ENCODE measurements at regions not wholly inside any gene's neighbourhood (a gene's known extent, or its start where the extent isn't known, plus 50 kb on each side); places are given as distances from the start of the nearest gene placed in this dataset.
"Not testable (repeated sequence)": the region's sequence is repeated elsewhere in the genome, so short reads cannot be mapped to it uniquely, and the experiment has no call there.

DNA sequence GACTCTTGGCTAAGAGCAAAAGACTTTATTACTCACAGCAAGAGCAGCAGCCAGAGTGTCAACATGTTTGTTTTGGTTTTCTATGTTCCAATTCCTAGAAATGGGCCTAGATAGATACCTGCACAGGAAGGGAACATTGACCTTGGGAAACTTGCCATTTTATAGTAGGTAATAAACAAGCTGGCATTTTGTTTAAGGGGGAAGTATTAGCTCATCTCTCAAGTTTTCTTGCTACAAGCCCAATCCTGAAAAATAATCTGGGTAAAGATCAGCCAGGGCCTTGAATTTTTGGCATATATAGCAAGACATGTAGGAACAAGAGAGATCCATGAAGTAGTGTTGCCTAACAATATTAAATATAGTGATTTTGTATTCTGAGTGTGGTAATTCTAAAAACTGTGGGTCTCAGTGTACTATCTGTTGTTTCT is 51.4 kb upstream of the RGL1 start:
- DNase-seq = no peak

DNA sequence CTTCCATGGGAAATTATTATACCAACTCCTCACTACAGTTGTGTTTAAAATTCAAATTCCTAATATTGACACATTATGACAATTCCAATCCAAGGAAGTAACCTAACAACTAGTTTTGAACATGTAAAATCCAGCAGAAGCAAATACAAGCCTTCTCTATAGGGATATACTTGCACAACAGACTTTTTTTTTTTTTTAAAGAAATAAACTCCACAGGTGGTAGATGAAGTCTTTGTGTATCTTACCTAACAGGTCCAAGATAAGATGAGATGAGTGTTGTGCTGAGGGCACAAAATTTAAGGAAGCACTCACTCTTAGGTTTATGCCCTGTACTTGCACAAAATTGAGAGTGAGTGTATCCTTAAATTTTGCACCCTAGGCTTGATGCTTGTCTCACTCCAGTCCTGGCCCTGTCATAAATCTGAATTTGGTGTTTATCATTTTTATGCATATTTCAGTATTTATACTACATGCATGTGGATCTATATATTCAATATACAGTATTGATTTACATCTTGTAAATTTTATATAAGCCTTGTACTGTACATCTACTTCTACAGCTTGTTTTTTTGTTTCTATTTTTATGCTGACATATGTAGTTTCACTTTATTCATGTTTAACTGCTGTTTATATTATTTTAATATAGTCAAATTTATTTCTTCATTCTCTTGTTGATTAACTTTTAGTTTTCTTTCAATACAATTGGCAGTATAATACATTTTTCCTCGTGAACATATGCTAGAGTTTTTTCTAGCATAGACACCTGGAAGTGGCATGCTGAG is 60.6 kb upstream of the RGL1 start:
- no peak for DNase-seq

DNA sequence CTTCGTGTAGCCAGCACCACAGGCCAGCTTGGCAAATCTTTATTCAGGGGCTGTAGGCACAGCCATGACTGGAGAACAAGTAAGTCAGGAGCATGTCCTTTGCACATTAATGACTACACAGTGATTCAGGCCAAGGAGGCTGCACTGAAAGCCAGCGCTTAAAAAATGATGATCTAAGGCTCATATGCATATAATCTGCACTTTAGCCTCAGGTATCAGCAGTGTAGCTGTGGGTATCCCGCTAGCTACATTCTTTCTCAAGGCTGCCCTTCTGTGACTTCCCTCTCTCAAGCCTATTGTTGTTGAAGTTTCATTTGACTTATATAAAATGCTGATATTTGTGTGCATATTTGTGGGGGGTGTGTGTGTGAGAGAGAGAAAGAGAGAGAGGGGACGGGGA is 62.6 kb upstream of the RGL1 start:
- DNase-seq = no peak

DNA sequence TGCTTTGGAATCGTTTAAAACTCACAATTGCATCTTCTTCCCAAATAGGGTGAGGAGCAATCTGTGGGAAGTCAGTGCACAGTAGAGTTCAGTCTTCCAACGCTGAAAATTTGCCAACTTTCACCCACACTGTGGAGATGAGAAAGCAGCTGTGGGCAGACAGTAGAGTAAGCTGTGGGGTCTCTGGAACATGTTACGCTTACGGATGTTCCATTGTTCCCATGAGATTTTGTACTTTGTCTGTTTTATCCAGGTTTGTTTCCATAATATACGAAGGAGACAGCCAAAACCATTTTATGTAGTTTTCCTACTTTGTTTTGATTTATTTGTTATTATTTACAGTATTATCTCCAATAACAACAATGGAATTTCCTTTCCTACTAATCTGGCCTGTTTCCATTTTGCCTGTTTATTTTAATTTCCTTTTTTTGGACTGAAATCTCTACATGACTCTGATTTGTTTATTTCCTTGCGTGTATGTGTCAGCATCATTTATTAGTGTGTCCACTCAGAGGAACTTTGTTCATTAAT is 65.1 kb upstream of the RGL1 start:
- DNase-seq = no peak

DNA sequence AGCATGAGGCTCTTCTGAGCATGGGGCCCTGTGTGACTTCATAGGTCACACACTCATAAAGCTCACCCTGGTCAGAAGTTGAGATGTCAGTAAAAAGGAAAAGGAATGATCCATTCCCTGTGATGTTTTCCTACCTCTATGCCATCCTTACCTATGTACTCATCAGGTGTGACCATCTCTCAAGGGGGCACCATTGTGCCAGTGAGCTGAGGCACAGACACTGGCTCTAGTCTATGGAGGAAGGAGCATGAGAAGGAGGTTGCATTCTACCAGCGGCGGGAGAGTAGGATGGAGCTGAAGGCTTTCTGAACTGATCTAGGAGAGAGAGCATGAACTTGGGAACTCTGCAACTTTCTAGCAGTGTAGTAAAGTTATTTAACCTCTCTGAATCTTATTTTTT is 65.8 kb upstream of the RGL1 start:
- DNase-seq = no peak

DNA sequence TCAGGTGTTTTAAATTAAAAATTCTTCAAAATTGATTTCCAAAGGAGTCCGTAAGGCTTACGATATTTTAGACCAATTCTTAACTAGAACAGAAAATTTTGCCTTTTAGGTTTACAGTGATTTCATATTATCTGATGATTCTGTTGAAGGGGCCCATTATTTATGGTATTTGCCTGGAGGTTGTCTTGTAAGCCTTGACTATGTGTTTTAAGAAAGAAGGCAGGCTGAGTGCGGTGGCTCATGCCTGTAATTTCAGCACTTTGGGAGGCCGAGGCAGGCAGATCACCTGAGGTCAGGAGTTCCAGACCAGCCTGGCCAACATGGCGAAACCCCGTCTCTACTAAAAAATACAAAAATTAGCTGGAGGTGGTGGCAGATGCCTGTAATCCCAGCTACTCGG is 67.0 kb upstream of the RGL1 start:
- DNase-seq = not testable (repeated sequence)

DNA sequence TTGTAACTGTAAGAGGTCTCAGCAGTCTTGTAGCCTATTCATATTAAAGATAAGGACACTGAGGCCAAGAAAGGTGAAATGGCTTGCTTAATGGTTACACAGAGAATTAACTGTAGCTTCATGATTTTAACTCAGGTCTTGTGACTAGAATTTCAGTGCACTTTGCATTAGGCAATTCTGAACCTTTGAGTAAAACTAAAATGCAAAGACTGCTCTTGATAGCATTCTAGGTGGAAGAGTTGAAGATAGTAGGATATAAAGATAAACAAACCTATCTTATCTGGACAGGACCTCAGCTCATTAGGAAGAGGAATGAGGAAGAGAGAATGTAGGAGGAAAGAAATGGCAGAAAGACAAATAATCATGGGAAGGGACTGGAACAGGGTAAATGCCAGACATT is 68.6 kb upstream of the RGL1 start:
- no peak for DNase-seq

DNA sequence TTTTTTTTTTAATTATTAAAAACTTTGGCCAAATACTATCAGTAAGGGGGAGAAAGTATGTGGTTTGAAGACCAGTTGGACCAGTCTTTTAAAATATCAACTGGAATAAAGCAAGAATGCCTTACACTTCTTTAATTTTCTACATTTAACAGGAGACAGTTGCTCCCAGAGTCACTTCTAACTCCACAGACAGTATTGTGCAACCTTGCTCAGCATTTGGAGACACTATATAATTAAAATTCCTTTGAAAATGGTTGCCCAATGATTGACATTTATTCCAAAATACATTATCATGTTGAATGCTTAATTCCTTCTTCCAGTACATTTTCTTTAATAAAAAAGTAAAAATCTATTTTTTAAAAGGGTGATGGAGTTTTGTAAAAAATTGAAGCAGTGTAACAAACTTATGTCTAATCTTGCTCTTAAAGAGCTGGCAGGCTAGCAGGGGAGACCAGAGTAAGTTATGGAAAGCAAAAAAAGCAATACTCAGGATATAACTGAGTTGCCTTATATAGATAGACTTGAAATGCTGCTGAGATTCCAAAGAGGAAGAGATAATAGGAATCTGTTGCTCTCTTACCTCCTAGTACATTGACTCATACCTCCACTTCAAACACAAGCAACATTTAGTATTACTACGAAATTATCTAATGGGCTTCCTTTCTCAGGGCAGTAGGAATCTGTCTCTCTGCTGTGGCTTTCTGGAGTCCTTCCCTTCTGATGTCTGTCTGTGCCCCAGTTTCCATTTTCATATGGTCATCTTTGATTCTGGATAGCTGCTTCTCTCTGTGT is 69.7 kb upstream of the RGL1 start:
- no peak for DNase-seq

DNA sequence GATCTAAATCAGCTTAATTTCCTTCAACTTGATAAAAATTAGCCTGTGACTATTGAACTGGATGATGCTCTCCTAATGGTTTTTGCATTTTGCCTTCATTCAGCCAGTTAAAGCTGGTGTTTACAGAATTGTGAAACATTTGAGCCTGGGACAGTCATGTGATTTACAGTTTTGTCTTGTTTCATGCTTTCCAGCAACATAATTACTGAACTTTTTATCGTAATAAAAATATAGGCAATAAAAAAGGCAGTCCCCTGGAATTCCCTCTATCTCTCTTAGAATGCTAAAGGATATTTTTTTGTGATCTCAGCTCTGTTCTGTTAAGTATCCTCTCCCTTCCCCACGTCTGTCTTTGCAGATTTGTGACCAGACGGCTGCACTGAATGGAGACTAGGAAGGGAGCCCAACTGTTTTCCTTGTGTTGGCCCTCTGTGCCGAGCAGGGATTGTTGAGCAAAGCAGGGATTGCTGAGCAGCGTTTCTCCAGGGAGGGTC is 70.3 kb upstream of the RGL1 start:
- DNase-seq = peak; percentile 9 to 85

DNA sequence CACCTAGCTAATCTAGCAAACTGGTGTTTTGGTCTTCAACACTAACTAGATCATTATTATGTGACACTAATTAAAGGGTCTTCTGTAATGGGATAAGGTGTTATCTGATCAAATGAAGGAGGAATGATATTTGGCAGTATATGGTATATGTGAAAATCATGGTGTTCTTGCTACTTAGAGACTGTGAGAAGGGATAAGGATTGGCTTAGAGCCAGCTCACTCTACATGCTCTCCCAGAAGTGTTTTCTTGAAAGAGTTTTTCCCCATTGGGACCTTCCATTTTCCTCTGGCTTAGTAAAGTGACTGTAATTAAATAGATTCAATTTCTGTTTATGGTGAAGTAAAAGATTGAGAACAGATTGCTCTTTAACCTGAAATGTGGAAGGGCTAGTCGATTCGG is 71.2 kb upstream of the RGL1 start:
- no peak for DNase-seq

DNA sequence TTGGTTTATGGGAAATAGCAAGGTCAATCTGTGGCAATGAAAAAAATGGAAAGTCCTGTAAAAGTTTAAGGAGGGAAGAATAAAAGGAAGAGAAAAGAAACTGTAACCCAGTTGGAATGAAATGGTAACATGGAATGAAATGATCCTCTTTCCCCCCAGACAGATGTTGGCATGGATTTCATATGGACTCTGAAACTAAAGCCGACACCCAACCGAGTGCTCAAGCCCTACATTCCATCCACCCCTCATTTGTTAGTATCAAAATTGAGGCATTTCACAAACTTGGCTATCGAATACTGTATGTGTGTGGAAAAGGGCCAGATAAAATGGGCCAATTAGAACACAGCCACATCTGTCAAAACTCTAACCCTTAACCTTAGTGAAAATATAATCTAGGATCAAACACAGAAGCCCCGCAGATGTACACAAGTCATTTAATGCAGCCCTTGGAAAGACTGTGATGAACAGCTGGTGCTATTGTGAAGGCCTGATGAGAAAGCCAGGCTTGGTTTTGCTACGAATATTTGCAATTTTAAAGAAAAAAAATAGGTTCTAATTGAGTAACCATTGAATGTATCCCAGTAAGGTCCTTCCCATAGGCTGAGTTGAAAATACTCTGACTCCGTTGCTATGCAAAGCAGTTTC is 72.6 kb upstream of the RGL1 start:
- DNase-seq = no peak

DNA sequence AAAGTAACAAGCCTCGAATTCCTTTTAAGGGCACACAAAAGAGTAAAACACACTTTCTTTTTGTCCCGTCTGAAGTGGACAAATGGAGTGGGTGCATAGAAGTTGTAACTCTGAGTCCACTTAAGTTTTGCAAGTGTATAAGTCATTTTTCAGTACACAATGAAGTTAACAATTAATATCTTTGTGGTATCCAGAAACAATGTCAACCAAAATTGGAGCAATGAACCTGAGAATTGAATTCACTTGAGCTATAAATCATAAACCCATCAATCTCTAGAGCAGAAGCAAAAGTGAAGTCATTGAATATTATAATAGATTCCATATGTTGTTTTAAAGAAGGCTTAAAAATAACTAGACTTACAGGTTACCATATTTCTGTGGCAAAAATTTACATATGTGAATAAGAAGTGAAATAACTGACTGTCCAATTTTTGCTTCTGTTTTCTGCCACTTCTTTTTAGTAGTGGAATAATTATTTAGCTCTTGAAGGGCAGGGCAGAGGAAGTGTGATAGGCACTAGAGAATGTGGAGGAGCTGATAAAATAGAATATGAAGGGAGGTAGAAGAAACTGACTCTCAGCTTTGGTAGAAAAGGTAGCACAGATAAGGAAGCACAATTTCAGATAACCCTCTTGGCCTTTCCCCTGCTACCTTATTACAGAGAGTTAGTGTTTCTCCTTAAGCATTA is 73.9 kb upstream of the RGL1 start:
- DNase-seq = no peak

DNA sequence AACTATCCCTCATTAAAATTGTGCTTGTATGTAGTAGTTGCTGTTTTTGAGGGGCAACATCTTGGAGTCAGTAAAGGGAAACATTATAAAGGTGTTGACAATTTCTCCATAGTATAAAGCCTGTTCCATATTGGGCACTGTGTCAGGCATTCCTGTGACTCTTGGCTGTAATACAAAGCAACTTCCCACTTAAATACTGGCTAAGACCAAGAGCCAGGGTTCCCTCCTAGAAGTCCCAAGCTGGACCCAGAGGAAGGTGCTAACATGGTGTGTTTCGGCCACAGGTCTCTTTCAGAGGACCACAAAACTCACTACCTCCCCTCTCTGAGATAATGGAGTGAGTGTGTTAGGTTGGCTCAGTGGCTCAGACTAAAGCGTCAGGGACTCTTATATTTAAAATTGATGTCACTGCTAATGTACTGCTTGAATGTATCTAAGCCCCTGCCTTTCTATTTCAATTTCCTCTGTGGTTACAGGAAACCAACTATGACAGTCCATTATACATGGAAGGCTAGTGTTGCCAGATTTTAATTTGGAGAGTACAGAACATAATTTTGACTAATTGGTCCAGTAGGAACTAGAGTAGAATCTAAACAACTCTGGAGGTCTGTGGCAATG is 74.7 kb upstream of the RGL1 start:
- no peak for DNase-seq

DNA sequence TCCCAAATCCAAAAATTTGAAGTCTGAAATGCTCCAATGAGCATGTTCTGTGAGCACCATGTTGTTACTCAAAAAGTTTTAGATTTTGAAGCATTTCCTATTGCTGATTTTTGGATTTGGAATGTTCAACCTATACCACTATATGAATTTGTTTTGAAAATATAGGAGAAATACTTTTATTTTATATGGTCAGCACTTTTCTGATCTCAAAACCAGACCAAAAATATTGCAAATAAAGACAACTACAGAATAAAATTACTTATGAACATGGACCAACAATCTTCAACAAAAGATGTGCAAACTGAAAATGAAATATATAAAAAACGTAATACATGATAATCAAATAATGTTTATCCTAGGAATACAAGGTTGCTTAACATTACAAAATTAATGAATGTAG is 73.7 kb upstream of the APOBEC4 start:
- DNase-seq = no peak

DNA sequence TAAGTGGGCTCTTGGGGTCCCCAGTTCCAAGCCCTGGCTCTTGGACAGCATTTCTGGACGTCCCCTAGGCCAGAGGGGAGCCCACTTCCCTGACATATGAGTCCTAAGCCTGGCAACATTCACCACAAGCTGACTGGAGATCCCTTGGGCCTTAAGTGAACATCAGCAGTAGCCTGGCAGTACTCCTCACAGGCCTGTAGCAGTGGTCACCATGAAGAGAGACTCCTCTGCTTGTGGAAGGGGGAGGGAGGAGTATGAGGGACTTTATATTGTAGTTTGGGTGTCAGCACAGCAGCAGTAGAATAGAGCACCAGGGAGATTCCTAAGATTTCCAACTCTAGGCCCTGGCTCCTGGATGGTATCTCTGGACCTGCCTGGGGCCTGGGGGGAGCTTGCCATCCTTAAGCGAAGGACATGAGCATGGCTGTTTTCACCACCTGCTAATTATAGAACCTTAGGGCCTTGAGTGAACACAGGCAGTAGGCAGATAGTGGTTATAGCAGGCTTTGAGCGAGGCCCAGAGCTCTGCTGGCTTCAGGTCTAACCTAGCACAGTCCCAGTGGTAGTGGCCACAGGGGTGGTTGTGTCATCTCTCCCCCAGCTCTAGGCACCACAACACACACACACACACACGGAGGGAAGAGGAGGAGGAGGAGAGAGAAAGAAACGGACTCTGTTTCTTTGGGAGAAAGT is 71.4 kb upstream of the APOBEC4 start:
- no peak for DNase-seq

DNA sequence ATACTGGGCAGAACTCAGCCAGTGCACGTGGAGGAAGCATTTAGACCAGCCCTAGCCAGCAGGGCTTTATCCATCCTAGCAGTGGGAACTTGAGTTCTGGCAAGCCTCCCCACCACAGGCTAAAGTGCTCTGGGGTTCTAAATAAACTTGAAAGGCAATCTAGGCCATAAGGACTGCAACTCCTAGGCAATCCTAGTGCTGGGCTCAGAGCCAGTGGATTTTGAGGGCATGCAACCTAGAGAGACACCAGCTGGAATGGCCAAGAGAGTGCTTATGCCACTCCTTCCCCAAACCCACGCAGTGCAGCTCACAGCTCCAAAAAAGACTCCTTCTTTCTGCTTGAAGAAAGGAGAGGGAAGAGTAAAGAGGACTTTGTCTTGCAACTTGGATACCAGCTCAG is 70.5 kb upstream of the APOBEC4 start:
- no peak for DNase-seq

DNA sequence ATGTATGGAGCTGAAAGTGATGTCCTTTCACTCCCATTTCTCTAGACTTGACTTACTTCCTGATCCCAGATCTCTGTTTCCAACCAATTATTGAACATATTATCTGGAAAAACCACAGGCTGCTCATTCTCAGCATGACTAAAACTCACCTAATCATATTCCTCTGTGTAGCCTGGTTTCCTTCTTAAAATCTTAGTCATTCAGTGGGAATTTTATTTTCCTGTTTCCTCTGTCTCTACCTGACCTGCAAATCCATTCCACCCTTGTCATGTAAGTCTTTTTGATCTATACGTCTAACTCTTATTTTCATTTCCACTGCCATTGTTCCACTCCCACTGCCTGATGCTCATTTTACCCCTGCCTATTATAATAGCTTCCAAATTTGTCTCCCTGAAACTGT is 67.9 kb upstream of the APOBEC4 start:
- DNase-seq = no peak

DNA sequence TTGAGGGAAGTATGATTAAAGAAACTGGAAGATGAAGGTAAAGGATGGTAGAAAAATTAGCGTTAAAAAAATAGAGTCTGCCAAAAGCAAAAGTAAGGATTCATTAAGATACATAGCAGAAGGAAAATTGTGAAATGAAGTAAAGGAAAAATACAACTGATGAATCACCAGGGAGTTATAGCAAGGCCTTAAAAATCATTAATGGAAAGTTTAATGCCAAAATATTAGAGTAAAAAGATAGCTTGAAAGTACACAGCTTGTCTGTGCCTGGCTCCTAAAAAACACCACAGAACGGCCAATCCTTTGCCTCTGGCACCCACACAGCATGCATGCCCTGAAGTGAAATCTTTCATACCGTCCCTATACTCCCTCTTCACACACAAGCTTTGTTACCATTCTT is 66.9 kb upstream of the APOBEC4 start:
- no peak for DNase-seq

DNA sequence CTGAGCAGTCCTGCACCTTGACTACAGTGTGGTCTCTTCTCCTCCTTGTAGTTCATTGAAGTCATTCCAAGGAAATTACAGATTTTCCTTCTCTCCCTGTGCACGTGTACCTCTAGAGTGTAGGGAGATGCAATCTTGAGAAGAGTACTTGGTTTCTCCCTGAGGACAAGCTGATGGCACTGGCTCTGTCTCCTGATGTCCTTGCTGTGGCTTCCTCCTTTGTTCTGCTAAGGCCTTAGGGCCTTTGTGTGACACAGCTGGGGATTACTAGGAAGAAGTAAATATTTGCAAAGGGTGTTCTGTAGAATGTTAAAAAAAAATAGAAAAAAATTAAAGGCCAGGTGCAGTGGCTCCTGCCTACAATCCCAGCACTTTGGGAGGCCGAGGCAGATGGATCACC is 66.2 kb upstream of the APOBEC4 start:
- no peak for DNase-seq

DNA sequence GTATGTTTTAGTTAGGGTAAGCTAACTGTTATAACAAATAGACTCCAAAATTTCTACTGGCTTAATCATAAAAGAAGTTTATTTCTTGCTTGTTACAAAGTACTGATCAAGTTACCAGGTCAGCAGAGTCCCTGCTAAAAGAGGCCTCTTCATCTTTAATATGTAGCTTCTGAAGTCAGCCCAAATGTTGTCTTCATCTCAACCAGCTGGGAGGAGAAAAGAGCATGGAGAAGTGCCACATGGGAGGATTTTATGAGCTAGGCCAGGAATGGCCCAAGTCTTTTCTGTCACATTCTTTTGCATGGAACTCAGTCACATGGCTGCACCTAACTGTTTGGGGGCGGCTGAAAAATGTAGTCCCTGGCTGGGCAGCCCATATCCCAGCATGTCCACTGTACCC is 63.2 kb upstream of the APOBEC4 start:
- DNase-seq = no peak

DNA sequence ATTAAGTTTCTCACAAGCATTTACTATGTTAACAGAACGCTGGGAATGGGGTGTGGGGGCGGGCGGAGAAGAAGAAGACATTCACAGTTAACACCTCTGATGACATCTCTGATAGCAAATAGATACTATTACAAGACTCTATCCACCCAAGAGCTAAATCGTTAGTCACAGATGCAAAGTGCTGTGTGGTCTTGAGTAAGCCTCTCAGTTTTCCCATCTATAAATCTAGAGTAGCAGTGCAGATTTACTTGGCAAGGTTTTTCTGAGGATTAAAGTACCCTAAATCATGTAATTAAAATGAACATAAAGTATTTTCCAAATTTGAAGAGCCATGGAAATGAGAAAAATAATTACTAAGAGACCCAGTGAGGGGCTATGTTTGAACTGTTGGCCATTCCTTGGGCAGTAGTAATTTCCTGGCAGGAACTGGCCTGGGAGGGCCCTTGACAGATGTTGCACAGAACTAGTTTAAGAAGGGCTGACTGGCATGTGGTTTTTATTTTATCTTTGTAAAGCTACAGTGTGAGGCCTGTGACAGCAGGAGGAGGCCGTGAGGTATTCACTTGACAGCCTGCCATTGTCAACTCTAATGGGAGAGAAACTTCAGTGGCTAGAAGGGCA is 58.7 kb upstream of the APOBEC4 start:
- no peak for DNase-seq
